ENCODE measurements at regions not wholly inside any gene's neighbourhood (a gene's known extent, or its start where the extent isn't known, plus 50 kb on each side); places are given as distances from the start of the nearest gene placed in this dataset.

DNA sequence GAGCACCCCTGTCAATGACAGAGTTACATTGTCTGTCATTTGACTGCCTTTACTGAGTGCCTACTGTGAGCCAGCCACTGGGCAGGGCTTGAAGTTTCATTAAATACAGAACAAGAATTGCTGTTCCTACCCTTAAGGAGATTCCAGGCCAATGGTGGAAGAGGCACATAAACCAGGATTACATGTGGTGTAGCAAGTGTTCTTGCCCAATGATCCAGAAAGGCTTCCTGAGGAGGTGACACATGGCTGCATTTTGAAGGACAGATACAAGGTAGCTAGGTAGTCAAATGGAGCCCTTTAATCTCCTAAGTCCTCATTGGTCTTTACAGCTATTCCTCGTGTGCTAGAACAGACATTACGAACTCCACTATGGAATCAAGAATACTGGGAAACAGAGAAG is 312.7 kb downstream of the ETAA1 start:
- 82% methylated on average over 2 of the region's 2 CpGs for WGBS
- H3K9ac ChIP-seq (ENCODE audit: low read depth in 1 of 2, low read length in 2 of 2) = no peak overlapping the region
- H3K4me3 ChIP-seq (ENCODE audit: low read depth in 1 of 3, low read length in 3 of 3) = no peak overlapping the region
- no peaks in the 10 kb centered on the region for H3K36me3 ChIP-seq (ENCODE audit: control insufficient read depth in 4 of 4, insufficient read depth in 3 of 4, low read depth in 1 of 4, low read length in 3 of 4)
- DNase-seq (ENCODE audit: low spot score) = no peak
- TF ChIP-seq, protein P1, sequence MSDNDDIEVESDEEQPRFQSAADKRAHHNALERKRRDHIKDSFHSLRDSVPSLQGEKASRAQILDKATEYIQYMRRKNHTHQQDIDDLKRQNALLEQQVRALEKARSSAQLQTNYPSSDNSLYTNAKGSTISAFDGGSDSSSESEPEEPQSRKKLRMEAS (IDR thresholded peaks at IDR 0.05) = no peak
- TF ChIP-seq TAF1 (conservative IDR thresholded peaks at IDR 0.05) = no peak
- TF ChIP-seq ATF3 (IDR thresholded peaks at IDR 0.05) = no peak
- no peak for TF ChIP-seq NR2F2 (IDR thresholded peaks at IDR 0.05)
- TF ChIP-seq GABPA (IDR thresholded peaks at IDR 0.05 in 1 of 2, conservative IDR thresholded peaks at IDR 0.05 in 1 of 2) = no peak
- TF ChIP-seq RAD21 (IDR thresholded peaks at IDR 0.05) = no peak
- no peak for TF ChIP-seq FOXA2 (IDR thresholded peaks at IDR 0.05)
- TF ChIP-seq YY1 (IDR thresholded peaks at IDR 0.05) = no peak
- H3K27ac ChIP-seq (ENCODE audit: low read depth in 1 of 2, low read length in 2 of 2) = no peak overlapping the region
- no peaks in the 10 kb centered on the region for H3K4me1 ChIP-seq (ENCODE audit: control insufficient read depth in 4 of 4, insufficient read depth in 4 of 4, low read length in 3 of 4)
- H3K27me3 ChIP-seq (ENCODE audit: control insufficient read depth in 4 of 4, insufficient read depth in 4 of 4, low read length in 3 of 4) = peaks cover 0 to 2% (median 0%) of the 10 kb centered on the region in 4 donors
- H3K9me3 ChIP-seq (ENCODE audit: control insufficient read depth in 4 of 4, low read length in 3 of 4) = no peaks in the 10 kb centered on the region

DNA sequence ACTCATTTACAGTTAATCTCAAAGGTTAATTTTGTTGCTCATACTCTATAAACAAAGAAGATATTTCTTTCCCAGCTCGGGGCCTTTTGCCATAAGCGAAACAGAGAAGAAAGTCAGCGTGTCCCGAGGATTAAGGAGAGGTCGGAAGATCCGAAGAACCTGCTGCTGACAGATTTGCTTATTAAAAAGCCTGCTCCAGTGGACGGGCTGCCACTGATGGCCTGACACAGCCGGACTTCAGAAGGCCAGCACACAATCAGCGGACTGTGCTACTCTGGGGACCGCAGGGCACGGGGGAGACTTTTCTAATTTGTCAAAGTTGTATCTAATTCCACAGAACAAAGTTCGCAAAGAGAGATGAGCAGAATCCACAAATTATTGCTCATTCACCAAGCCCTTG is 315.4 kb downstream of the ETAA1 start:
- no peak for TF ChIP-seq HNF4G (IDR thresholded peaks at IDR 0.05)
- TF ChIP-seq NR2F2 (IDR thresholded peaks at IDR 0.05) = no peak
- TF ChIP-seq FOXA1 (IDR thresholded peaks at IDR 0.05) = no peak
- no peak for TF ChIP-seq SP1 (IDR thresholded peaks at IDR 0.05)
- no peak for TF ChIP-seq TAF1 (conservative IDR thresholded peaks at IDR 0.05)
- TF ChIP-seq ATF3 (IDR thresholded peaks at IDR 0.05) = no peak
- TF ChIP-seq RAD21 (IDR thresholded peaks at IDR 0.05) = no peak
- no peak for TF ChIP-seq FOXA2 (IDR thresholded peaks at IDR 0.05)
- TF ChIP-seq REST (IDR thresholded peaks at IDR 0.05) = no peak
- no peak for TF ChIP-seq GABPA (IDR thresholded peaks at IDR 0.05 in 1 of 2, conservative IDR thresholded peaks at IDR 0.05 in 1 of 2)
- no peak for TF ChIP-seq JUND (IDR thresholded peaks at IDR 0.05)
- TF ChIP-seq EGR1 (IDR thresholded peaks at IDR 0.05; ENCODE audit: low read depth in 2 of 2) = no peak
- TF ChIP-seq HNF4A (conservative IDR thresholded peaks at IDR 0.05) = no peak
- TF ChIP-seq ZBTB33 (IDR thresholded peaks at IDR 0.05) = no peak
- TF ChIP-seq, protein P1 (IDR thresholded peaks at IDR 0.05) = no peak
- TF ChIP-seq, protein P2, sequence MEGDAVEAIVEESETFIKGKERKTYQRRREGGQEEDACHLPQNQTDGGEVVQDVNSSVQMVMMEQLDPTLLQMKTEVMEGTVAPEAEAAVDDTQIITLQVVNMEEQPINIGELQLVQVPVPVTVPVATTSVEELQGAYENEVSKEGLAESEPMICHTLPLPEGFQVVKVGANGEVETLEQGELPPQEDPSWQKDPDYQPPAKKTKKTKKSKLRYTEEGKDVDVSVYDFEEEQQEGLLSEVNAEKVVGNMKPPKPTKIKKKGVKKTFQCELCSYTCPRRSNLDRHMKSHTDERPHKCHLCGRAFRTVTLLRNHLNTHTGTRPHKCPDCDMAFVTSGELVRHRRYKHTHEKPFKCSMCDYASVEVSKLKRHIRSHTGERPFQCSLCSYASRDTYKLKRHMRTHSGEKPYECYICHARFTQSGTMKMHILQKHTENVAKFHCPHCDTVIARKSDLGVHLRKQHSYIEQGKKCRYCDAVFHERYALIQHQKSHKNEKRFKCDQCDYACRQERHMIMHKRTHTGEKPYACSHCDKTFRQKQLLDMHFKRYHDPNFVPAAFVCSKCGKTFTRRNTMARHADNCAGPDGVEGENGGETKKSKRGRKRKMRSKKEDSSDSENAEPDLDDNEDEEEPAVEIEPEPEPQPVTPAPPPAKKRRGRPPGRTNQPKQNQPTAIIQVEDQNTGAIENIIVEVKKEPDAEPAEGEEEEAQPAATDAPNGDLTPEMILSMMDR (IDR thresholded peaks at IDR 0.05; ENCODE audit: low read depth, low read length, missing input control) = no peak
- no peak for TF ChIP-seq RXRA (IDR thresholded peaks at IDR 0.05)
- TF ChIP-seq YY1 (IDR thresholded peaks at IDR 0.05) = no peak
- no peak overlapping the region for H3K27ac ChIP-seq (ENCODE audit: low read depth in 1 of 2, low read length in 2 of 2)
- no peaks in the 10 kb centered on the region for H3K4me1 ChIP-seq (ENCODE audit: control insufficient read depth in 4 of 4, insufficient read depth in 4 of 4, low read length in 3 of 4)
- H3K27me3 ChIP-seq (ENCODE audit: control insufficient read depth in 4 of 4, insufficient read depth in 4 of 4, low read length in 3 of 4) = peaks cover 0 to 3% (median 0%) of the 10 kb centered on the region in 4 donors
- no peaks in the 10 kb centered on the region for H3K36me3 ChIP-seq (ENCODE audit: control insufficient read depth in 4 of 4, insufficient read depth in 3 of 4, low read depth in 1 of 4, low read length in 3 of 4)
- H3K9ac ChIP-seq (ENCODE audit: low read depth in 1 of 2, low read length in 2 of 2) = no peak overlapping the region
- no peaks in the 10 kb centered on the region for H3K9me3 ChIP-seq (ENCODE audit: control insufficient read depth in 4 of 4, low read length in 3 of 4)
- DNase-seq (ENCODE audit: low spot score) = no peak
- WGBS = 82% methylated on average over 12 of the region's 12 CpGs
- H3K4me3 ChIP-seq (ENCODE audit: low read depth in 1 of 3, low read length in 3 of 3) = no peak overlapping the region
